GM23338 (cell line): ENCODE measurements at regions not wholly inside any gene's neighbourhood (a gene's known extent, or its start where the extent isn't known, plus 50 kb on each side); places are given as distances from the start of the nearest gene placed in this dataset.

Experiments used
- ATAC-seq: fragments of 200-7000 bp; cut with Tn5 transposase; 3 replicates; pipeline ENCODE4 v1.9.1; 2020
- DNase-seq: peaks from one replicate; pipeline ENCODE4 v3.0.0-alpha.2; 2015; ENCODE audit warnings: low spot score
- H2AFZ ChIP-seq: fragments of 200-600 bp; sonication (generic); 2 replicates; pipeline ENCODE4 v1.8.0; 2016; ENCODE audit warnings: antibody characterized with exemption, mild to moderate bottlenecking, moderate library complexity
- H3F3A ChIP-seq: fragments of 200-600 bp; sonication (generic); replicated peaks from 2 replicates; pipeline ENCODE4 v1.8.0; 2017; ENCODE audit warnings: antibody characterized with exemption, mixed run types, low read depth
- H3K27ac ChIP-seq: fragments of 200-600 bp; sonication (generic); 2 replicates; pipeline ENCODE4 v1.6.1; 2016; ENCODE audit warnings: low read depth
- H3K27me3 ChIP-seq: fragments of 200-600 bp; sonication (generic); 2 replicates; pipeline ENCODE4 v1.8.0; 2016; ENCODE audit warnings: mild to moderate bottlenecking, mixed run types, moderate library complexity; ENCODE audit not compliant: insufficient read depth
- H3K36me3 ChIP-seq: fragments of 200-600 bp; sonication (generic); 2 replicates; pipeline ENCODE4 v1.8.0; 2016; ENCODE audit warnings: mild to moderate bottlenecking; ENCODE audit not compliant: insufficient read depth
- H3K4me1 ChIP-seq: fragments of 200-600 bp; sonication (generic); 2 replicates; pipeline ENCODE4 v1.8.0; 2016; ENCODE audit warnings: mild to moderate bottlenecking, moderate library complexity; ENCODE audit not compliant: insufficient read depth
- H3K4me2 ChIP-seq: fragments of 200-600 bp; sonication (generic); 2 replicates; pipeline ENCODE4 v1.7.1; 2017; ENCODE audit warnings: mixed run types
- H3K4me3 ChIP-seq: fragments of 200-600 bp; sonication (generic); 2 replicates; pipeline ENCODE4 v1.6.1; 2016; ENCODE audit warnings: mixed run types
- H3K79me2 ChIP-seq: fragments of 200-600 bp; sonication (generic); replicated peaks from 2 replicates; pipeline ENCODE4 v1.8.0; 2017; ENCODE audit warnings: mild to moderate bottlenecking; ENCODE audit not compliant: insufficient read depth
- H3K9me2 ChIP-seq: fragments of 200-600 bp; sonication (generic); 2 replicates; pipeline ENCODE4 v1.8.0; 2017; ENCODE audit not compliant: insufficient read depth
- H4K20me1 ChIP-seq: fragments of 200-600 bp; sonication (generic); replicated peaks from 2 replicates; pipeline ENCODE4 v1.8.0; 2017; ENCODE audit warnings: mild to moderate bottlenecking; ENCODE audit not compliant: insufficient read depth
- H3K27ac Mint-ChIP-seq: 2 replicates; pipeline ENCODE4 v1.8.0; 2020; ENCODE audit warnings: inconsistent platforms, mild to moderate bottlenecking, moderate library complexity, mixed read lengths
- H3K27me3 Mint-ChIP-seq: 3 replicates; pipeline ENCODE4 v1.8.0; 2022; ENCODE audit warnings: low read depth, mild to moderate bottlenecking, moderate library complexity, mixed read lengths, inconsistent platforms; ENCODE audit not compliant: insufficient read depth, poor library complexity
- H3K36me3 Mint-ChIP-seq: 3 replicates; pipeline ENCODE4 v1.8.0; 2021; ENCODE audit warnings: low read depth, mild to moderate bottlenecking, inconsistent platforms, moderate library complexity, mixed read lengths
- H3K4me1 Mint-ChIP-seq: 3 replicates; pipeline ENCODE4 v1.8.0; 2020; ENCODE audit warnings: mild to moderate bottlenecking, inconsistent platforms, mixed read lengths
- H3K4me3 Mint-ChIP-seq: 3 replicates; pipeline ENCODE4 v1.8.0; 2021; ENCODE audit warnings: moderate library complexity, mild to moderate bottlenecking, inconsistent platforms, mixed read lengths
- H3K9me3 Mint-ChIP-seq: 3 replicates; pipeline ENCODE4 v1.8.0; 2020; ENCODE audit warnings: moderate library complexity, mild to moderate bottlenecking, inconsistent platforms, mixed read lengths
- CREB1 ChIP-seq: fragments of 250-450 bp; sonication (Bioruptor Pico); IDR thresholded peaks from 2 replicates; pipeline ENCODE4 v1.5.0; 2020; ENCODE audit warnings: low read depth, mild to moderate bottlenecking, moderate library complexity
- EZH2 ChIP-seq: fragments of 200-600 bp; sonication (generic); IDR thresholded peaks from one replicate; pipeline ENCODE4 v1.8.0; 2017; ENCODE audit warnings: antibody characterized with exemption, mild to moderate bottlenecking, low read depth; ENCODE audit not compliant: unreplicated experiment
- JUNB ChIP-seq: IDR thresholded peaks from one replicate; pipeline ENCODE4 v1.6.1; 2016; ENCODE audit warnings: antibody characterized with exemption; ENCODE audit not compliant: unreplicated experiment
- NANOG ChIP-seq: IDR thresholded peaks from 2 replicates; pipeline ENCODE4 v1.6.1; 2016; ENCODE audit warnings: antibody characterized with exemption, borderline replicate concordance
- POLR2AphosphoS5 ChIP-seq: IDR thresholded peaks from 2 replicates; pipeline ENCODE4 v1.6.1; 2016; ENCODE audit warnings: antibody characterized with exemption, low read depth
- STAT1 ChIP-seq: IDR thresholded peaks from one replicate; pipeline ENCODE4 v1.6.1; 2016; ENCODE audit warnings: antibody characterized with exemption; ENCODE audit not compliant: unreplicated experiment
- ZNF114 ChIP-seq: fragments of 250-450 bp; sonication (Bioruptor Pico); IDR thresholded peaks from 2 replicates; pipeline ENCODE4 v1.5.0; 2020; ENCODE audit warnings: mild to moderate bottlenecking, moderate library complexity
- ZNF331 ChIP-seq: fragments of 250-450 bp; sonication (Bioruptor Pico); IDR thresholded peaks from 2 replicates; pipeline ENCODE4 v1.5.0; 2020; ENCODE audit warnings: low read depth, mild to moderate bottlenecking, moderate library complexity
- ZNF462 ChIP-seq: fragments of 250-450 bp; sonication (Bioruptor Pico); IDR thresholded peaks from 2 replicates; pipeline ENCODE4 v1.5.0; 2020; ENCODE audit warnings: mild to moderate bottlenecking, moderate library complexity
- TF ChIP-seq, protein P1 (sequence below): IDR thresholded peaks from 2 replicates; pipeline ENCODE4 v1.6.1; 2016; ENCODE audit warnings: antibody characterized with exemption
- TF ChIP-seq, protein P2 (sequence below), 2 experiments: fragments of 200-600 bp in 1 of 2; sonication (generic) in 1 of 2; conservative IDR thresholded peaks; 2 replicates each; pipeline versions ENCODE4 v1.5.1 to v1.6.1; 2016 to 2017; ENCODE audit warnings: antibody characterized with exemption in 2 of 2, low read depth in 2 of 2, mild to moderate bottlenecking in 2 of 2, moderate library complexity in 1 of 2

DNA sequence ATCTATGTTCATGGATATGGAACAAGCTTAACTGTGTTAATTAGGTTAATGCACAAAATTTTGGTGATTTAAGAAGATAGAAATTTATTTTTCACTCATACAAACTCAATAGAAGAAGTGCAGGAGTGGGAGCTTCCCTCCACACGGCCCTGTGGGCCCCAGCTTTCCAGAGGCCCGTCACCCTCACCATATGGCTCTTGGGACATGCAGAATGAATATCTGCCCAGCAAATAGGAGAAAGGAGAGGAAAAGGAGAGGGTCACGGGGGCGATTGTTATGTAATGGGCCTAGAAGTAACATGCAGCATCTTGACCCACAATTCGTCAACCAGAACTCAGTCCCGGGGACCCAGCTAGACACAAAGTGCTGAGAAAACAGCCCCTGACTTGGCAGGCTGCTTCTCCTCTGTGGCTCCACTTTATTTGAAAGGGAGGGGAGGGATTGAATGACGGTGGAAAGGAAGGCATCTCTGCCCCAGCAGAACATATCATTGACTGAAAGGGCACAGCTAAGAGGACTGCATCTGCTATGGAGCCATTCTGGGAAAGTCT, 648.2 kb upstream of the ID2 start (continued):
- no peak for TF ChIP-seq ZNF331
- TF ChIP-seq, protein P1, sequence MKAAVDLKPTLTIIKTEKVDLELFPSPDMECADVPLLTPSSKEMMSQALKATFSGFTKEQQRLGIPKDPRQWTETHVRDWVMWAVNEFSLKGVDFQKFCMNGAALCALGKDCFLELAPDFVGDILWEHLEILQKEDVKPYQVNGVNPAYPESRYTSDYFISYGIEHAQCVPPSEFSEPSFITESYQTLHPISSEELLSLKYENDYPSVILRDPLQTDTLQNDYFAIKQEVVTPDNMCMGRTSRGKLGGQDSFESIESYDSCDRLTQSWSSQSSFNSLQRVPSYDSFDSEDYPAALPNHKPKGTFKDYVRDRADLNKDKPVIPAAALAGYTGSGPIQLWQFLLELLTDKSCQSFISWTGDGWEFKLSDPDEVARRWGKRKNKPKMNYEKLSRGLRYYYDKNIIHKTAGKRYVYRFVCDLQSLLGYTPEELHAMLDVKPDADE, result no peak
- no peak for TF ChIP-seq POLR2AphosphoS5
- no peak for TF ChIP-seq ZNF114 (CRISPR knock-in tag)
- TF ChIP-seq STAT1, result no peak
- TF ChIP-seq NANOG, result no peak
- TF ChIP-seq, protein P2, sequence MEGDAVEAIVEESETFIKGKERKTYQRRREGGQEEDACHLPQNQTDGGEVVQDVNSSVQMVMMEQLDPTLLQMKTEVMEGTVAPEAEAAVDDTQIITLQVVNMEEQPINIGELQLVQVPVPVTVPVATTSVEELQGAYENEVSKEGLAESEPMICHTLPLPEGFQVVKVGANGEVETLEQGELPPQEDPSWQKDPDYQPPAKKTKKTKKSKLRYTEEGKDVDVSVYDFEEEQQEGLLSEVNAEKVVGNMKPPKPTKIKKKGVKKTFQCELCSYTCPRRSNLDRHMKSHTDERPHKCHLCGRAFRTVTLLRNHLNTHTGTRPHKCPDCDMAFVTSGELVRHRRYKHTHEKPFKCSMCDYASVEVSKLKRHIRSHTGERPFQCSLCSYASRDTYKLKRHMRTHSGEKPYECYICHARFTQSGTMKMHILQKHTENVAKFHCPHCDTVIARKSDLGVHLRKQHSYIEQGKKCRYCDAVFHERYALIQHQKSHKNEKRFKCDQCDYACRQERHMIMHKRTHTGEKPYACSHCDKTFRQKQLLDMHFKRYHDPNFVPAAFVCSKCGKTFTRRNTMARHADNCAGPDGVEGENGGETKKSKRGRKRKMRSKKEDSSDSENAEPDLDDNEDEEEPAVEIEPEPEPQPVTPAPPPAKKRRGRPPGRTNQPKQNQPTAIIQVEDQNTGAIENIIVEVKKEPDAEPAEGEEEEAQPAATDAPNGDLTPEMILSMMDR (conservative IDR thresholded peaks at IDR 0.05; ENCODE audit: low read depth in 2 of 2), result no peak
- TF ChIP-seq CREB1 (CRISPR knock-in tag), result no peak

DNA sequence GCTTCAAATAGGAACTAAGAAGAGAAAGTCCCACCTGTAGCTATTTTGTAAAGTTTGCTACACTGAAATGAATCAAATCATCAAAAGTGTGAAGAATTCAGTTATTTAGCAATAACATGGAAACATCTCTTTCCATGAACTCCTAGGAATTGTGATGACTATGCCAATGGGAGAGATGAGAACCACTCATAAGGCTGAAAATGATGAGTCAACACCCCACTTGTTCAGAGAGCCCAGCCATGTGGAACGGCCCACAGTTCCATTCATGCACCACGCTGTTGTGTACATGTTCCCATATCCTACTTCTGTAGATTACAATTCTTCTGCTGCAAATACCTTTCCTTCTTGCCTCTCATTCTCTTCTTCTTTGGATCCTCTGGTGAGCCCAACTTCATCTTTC, 645.5 kb upstream of the ID2 start:
- ATAC-seq (no peak), DNase-seq (no peak)
- Histone ChIP-seq H3K4me2 (no peak overlapping the region), H4K20me1 (no peaks in the 10 kb centered on the region), H3K36me3 (no peaks in the 10 kb centered on the region), H3K4me1 (no peaks in the 10 kb centered on the region), H3K9me2 (peaks cover 4% of the 10 kb centered on the region; the same call in 1 of the 2 replicates), H3K27me3 (no peaks in the 10 kb centered on the region), H3K4me3 (no peak overlapping the region), H3K79me2 (no peaks in the 10 kb centered on the region), H3F3A (no peaks in the 10 kb centered on the region), H2AFZ (no peak overlapping the region), H3K27ac (no peak overlapping the region)
- peaks cover 3% of the 10 kb centered on the region; the same call in 1 of the 3 replicates for H3K9me3 Mint-ChIP-seq
- no peak overlapping the region for H3K4me3 Mint-ChIP-seq
- no peaks in the 10 kb centered on the region; the same call in 2 of the 3 replicates for H3K4me1 Mint-ChIP-seq
- no peak overlapping the region for H3K27ac Mint-ChIP-seq
- peaks cover 4% of the 10 kb centered on the region for H3K27me3 Mint-ChIP-seq
- no peaks in the 10 kb centered on the region for H3K36me3 Mint-ChIP-seq
- TF ChIP-seq, protein P1, result no peak
- TF ChIP-seq EZH2 (no peak), CREB1 (CRISPR knock-in tag) (no peak), ZNF114 (CRISPR knock-in tag) (no peak), STAT1 (no peak), POLR2AphosphoS5 (no peak), NANOG (no peak), JUNB (no peak), ZNF462 (no peak)
- TF ChIP-seq, protein P2 (conservative IDR thresholded peaks at IDR 0.05; ENCODE audit: low read depth in 2 of 2), result no peak
